ENCODE measurements at regions not wholly inside any gene's neighbourhood (a gene's known extent, or its start where the extent isn't known, plus 50 kb on each side); places are given as distances from the start of the nearest gene placed in this dataset.

DNA sequence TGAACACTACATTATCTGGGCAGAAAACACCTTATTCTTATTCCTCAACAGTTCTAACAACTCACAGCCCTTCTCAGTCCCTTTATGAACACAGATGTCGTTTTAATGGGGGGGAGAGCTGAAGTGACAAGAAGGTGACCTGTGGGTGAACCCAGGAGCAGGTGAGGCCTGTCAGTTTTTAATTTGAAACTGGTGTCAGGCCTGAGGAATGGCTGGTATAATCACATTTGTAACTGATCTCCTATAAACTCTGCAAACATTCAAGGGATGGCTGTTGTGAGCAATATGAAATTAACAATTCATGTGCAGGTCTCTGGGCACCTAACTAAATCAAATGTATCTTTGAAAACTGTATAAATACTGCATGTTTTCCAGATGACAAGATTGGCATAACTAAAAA, 362.1 kb upstream of the NR5A2 start:
- TF ChIP-seq, protein P1, sequence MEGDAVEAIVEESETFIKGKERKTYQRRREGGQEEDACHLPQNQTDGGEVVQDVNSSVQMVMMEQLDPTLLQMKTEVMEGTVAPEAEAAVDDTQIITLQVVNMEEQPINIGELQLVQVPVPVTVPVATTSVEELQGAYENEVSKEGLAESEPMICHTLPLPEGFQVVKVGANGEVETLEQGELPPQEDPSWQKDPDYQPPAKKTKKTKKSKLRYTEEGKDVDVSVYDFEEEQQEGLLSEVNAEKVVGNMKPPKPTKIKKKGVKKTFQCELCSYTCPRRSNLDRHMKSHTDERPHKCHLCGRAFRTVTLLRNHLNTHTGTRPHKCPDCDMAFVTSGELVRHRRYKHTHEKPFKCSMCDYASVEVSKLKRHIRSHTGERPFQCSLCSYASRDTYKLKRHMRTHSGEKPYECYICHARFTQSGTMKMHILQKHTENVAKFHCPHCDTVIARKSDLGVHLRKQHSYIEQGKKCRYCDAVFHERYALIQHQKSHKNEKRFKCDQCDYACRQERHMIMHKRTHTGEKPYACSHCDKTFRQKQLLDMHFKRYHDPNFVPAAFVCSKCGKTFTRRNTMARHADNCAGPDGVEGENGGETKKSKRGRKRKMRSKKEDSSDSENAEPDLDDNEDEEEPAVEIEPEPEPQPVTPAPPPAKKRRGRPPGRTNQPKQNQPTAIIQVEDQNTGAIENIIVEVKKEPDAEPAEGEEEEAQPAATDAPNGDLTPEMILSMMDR (IDR thresholded peaks at IDR 0.05), result no peak
- no peak for DNase-seq
- Histone ChIP-seq H3K27ac (no peak overlapping the region), H3K4me1 (no peaks in the 10 kb centered on the region), H3K9me3 (no peaks in the 10 kb centered on the region), H3K4me3 (no peak overlapping the region), H3K27me3 (no peaks in the 10 kb centered on the region), H3K36me3 (no peaks in the 10 kb centered on the region)
- WGBS, 2 donors, result 17 to 27% methylated on average over 1 of the region's 1 CpG
- intact Hi-C loops (cut with DNase I), result no loop called here

DNA sequence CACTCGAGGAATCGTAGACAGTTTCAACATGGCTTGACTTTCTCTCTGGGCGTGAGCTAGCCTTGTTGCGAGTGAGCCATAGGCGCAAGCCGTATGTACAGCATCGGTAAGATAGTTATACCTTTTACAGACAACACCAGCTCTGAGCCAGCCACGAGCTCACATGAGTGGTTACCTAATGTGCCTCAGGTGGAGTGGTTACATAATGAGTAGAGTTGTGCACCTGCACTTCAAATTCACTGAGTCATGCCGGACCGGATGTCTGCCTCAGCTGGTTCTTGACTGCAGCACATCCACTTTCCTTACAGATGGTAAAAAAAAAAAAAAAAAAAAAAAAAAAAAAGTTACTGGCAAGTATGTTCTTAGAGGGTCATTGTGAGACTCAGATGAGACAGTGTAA, 360.4 kb upstream of the NR5A2 start:
- no peaks in the 10 kb centered on the region for H3K9me3 ChIP-seq
- intact Hi-C loops (cut with DNase I), result no loop called here
- no peak for TF ChIP-seq POLR2A (IDR thresholded peaks at IDR 0.05)
- TF ChIP-seq, protein P1 (IDR thresholded peaks at IDR 0.05), result no peak
- H3K4me1 ChIP-seq, result no peaks in the 10 kb centered on the region
- H3K36me3 ChIP-seq, result no peaks in the 10 kb centered on the region
- WGBS, 2 donors, result 77 to 88% methylated on average over 10 of the region's 10 CpGs
- no peak for DNase-seq
- H3K27me3 ChIP-seq, result no peaks in the 10 kb centered on the region
- H3K27ac ChIP-seq, result no peak overlapping the region
- H3K4me3 ChIP-seq, result no peak overlapping the region

DNA sequence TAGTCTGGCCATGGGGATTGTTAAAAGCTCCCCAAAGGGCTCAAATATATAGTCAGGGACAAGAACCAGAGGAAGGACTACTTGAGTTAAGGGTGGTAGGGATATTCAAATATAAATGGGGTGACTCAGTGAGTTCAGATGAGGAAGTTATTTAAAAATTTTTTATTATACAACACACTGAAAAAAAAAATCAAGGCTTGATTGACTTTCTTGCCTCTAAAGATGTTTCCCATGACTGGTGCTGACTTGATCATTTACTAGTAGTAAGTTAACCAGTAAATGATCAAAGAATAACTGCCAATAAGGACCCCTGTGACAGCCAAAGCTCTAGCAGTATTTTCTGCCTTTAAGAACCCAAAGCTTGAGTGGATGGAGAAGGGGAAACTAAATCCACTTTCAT, 357.6 kb upstream of the NR5A2 start:
- no peak for DNase-seq
- no peaks in the 10 kb centered on the region for H3K9me3 ChIP-seq
- no peak overlapping the region for H3K4me3 ChIP-seq
- H3K4me1 ChIP-seq, result no peaks in the 10 kb centered on the region
- no peaks in the 10 kb centered on the region for H3K36me3 ChIP-seq
- TF ChIP-seq POLR2A (IDR thresholded peaks at IDR 0.05), result no peak
- TF ChIP-seq, protein P1 (IDR thresholded peaks at IDR 0.05), result no peak
- no peak overlapping the region for H3K27ac ChIP-seq
- intact Hi-C loops (cut with DNase I), result no loop called here
- H3K27me3 ChIP-seq, result no peaks in the 10 kb centered on the region

DNA sequence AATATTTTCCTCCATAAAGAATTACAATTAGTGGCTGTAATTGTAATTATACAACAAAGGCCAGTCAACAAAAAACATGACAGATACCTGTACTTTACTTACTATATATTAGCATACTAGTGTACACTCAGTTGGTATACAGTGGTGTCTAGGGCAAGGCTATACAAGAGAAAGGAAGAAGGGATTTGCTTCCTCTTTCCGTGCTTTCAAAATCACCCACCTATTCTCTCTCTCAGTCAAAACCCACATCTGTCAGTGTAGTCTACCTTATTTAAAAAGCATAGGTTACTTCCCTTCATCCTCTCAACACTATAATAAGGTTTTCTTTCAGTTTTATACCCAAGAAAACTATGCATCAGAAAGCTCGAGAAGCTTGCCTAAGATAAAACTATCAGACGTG, 355.8 kb upstream of the NR5A2 start:
- intact Hi-C loops (cut with DNase I), result no loop called here
- Histone ChIP-seq H3K27me3 (no peaks in the 10 kb centered on the region), H3K9me3 (no peaks in the 10 kb centered on the region), H3K4me3 (no peak overlapping the region), H3K36me3 (no peaks in the 10 kb centered on the region), H3K27ac (no peak overlapping the region), H3K4me1 (no peaks in the 10 kb centered on the region)
- 66 to 83% methylated on average over 3 of the region's 3 CpGs for WGBS, 2 donors
- no peak for DNase-seq
- TF ChIP-seq, protein P1 (IDR thresholded peaks at IDR 0.05), result no peak
- no peak for TF ChIP-seq POLR2A (IDR thresholded peaks at IDR 0.05)

DNA sequence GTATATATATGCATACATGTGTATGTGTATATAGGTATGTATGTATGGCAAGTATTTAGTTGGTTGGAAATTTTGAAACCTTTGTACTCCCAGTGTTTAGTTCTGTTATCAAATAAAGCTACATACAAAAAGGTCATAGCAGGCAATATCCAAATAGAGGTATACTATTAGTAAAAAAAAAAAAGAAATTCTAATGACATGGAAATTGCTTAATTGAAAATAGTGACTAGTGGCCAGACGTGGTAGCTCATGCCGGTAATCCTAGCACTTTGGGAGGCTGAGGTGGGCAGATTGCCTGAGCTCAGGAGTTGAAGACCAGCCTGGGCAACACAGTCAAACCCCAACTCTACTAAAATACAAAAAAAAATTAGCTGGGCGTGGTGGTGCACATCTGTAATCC, 351.6 kb upstream of the NR5A2 start:
- no peak for DNase-seq
- TF ChIP-seq POLR2A (IDR thresholded peaks at IDR 0.05), result no peak
- TF ChIP-seq, protein P1 (IDR thresholded peaks at IDR 0.05), result no peak
- Histone ChIP-seq H3K4me3 (no peak overlapping the region), H3K27ac (no peak overlapping the region), H3K27me3 (no peaks in the 10 kb centered on the region), H3K4me1 (no peaks in the 10 kb centered on the region), H3K9me3 (no peaks in the 10 kb centered on the region), H3K36me3 (no peaks in the 10 kb centered on the region)
- intact Hi-C loops (cut with DNase I), result no loop called here
- WGBS, 2 donors, result 87 to 89% methylated on average over 3 of the region's 3 CpGs
